ENCODE measurements at regions not wholly inside any gene's neighbourhood (a gene's known extent, or its start where the extent isn't known, plus 50 kb on each side); places are given as distances from the start of the nearest gene placed in this dataset.

DNA sequence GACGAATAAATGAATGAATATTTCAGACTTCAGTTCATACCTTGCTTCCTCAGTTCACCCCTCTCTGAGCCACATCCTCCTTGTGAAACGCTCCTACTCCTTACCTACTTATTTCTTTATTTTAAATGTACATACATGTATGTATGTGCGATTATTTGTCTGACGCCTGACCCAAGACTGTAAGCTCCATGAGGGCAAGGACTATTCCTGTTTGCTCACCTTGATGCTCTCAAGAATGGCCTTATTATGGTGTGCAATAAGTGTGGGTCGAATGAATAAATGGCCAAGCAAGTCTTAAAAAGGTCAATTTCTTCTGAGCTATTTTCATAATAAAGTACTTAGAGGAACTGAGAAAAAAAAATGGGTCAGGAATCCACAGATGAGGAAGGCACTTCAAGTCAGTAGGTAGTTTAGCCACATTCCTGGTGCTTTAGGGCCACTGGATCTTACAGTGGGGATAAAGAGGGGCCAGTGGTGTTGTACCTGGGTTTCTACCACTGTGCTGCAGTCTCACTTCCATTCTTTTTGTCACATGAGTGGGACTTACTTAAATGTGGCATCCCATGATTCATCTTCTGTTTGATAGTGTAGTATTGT lies 74.7 kb downstream of the SDC1 start:
- no peak for TF ChIP-seq POLR2A (IDR thresholded peaks at IDR 0.05)
- TF ChIP-seq, protein P1, sequence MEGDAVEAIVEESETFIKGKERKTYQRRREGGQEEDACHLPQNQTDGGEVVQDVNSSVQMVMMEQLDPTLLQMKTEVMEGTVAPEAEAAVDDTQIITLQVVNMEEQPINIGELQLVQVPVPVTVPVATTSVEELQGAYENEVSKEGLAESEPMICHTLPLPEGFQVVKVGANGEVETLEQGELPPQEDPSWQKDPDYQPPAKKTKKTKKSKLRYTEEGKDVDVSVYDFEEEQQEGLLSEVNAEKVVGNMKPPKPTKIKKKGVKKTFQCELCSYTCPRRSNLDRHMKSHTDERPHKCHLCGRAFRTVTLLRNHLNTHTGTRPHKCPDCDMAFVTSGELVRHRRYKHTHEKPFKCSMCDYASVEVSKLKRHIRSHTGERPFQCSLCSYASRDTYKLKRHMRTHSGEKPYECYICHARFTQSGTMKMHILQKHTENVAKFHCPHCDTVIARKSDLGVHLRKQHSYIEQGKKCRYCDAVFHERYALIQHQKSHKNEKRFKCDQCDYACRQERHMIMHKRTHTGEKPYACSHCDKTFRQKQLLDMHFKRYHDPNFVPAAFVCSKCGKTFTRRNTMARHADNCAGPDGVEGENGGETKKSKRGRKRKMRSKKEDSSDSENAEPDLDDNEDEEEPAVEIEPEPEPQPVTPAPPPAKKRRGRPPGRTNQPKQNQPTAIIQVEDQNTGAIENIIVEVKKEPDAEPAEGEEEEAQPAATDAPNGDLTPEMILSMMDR (IDR thresholded peaks at IDR 0.05): no peak
- intact Hi-C loops (cut with DNase I): no loop called here
- H3K9me3 ChIP-seq: no peaks in the 10 kb centered on the region
- ATAC-seq: no peak
- no peak for DNase-seq
- H3K36me3 ChIP-seq: no peaks in the 10 kb centered on the region
- no peak overlapping the region for H3K27ac ChIP-seq
- H3K4me1 ChIP-seq: no peaks in the 10 kb centered on the region
- 79% methylated on average over 5 of the region's 5 CpGs for WGBS (ENCODE audit: insufficient coverage, low coverage, low lambda C conversion rate, missing lambda C conversion rate)
- H3K27me3 ChIP-seq: no peaks in the 10 kb centered on the region
- no peak overlapping the region for H3K4me3 ChIP-seq

DNA sequence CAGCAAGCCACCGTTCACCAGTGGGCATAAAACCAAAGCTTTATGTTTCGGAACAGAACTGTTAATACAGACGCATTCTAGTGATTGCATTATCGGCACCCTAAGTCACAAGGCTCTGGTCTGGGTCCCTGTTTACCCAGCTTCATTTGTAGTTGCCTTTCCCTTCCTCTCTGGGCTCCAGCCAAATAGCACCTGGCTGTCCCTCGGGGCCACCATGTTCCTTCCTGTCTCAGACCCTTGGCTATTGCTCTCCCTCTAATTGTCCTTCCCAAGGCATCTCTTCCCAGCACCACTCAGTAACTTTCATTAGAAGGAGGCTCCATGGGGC lies 75.3 kb downstream of the SDC1 start:
- no peak overlapping the region for H3K27ac ChIP-seq
- no peaks in the 10 kb centered on the region for H3K36me3 ChIP-seq
- no peak for DNase-seq
- no peaks in the 10 kb centered on the region for H3K27me3 ChIP-seq
- H3K4me3 ChIP-seq: no peak overlapping the region
- intact Hi-C loops (cut with DNase I): loop anchor here in 1 of 2 donors (5.0 kb wide), 1 partner anchor 33 kb away; no protein-coding TSS in a partner anchor
- no peak for ATAC-seq
- no peaks in the 10 kb centered on the region for H3K4me1 ChIP-seq
- TF ChIP-seq, protein P1 (IDR thresholded peaks at IDR 0.05): no peak
- no peak for TF ChIP-seq POLR2A (IDR thresholded peaks at IDR 0.05)
- 50% methylated on average over 1 of the region's 5 CpGs for WGBS (ENCODE audit: insufficient coverage, low coverage, low lambda C conversion rate, missing lambda C conversion rate)
- no peaks in the 10 kb centered on the region for H3K9me3 ChIP-seq

DNA sequence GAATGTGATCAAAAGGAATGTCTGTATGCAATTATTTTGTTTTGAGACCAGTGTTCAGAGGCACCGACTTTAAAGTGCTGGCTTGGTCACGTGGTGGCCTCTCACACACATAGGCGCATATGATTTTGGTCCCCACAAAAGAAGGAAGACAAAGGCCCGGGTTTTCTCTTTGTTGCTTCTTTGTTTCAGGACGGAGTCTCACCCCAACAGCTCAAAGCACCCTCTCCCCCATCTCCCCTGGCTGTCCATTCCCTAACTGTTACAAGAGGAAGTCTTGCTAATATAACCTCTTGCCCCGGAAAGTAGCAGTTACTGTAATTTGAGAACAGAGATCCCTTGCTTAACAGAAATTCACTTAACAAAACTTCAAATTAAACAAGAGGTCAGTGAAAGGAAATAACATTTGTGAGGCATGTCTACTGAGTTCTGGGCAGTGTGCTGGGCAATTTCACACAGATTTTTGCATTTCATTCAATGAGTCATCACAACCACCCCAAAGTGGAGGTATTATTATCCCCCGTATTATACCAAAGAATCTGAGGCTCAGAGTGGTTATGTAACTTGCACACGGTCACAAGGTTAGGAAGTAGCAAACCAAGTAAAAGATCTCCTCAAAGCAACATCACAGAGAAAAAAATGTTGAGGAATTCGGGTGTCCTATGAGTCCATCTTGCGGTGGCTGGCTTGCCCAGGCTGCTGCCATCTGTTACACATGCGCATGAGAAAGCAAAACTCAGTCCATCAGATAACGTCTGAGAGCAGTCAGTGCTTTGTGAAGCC lies 75.8 kb downstream of the SDC1 start:
- Histone ChIP-seq H3K9me3 (no peaks in the 10 kb centered on the region), H3K36me3 (no peaks in the 10 kb centered on the region), H3K27me3 (no peaks in the 10 kb centered on the region), H3K4me3 (no peak overlapping the region), H3K4me1 (no peaks in the 10 kb centered on the region), H3K27ac (no peak overlapping the region)
- TF ChIP-seq, protein P1 (IDR thresholded peaks at IDR 0.05): no peak
- no peak for TF ChIP-seq POLR2A (IDR thresholded peaks at IDR 0.05)
- WGBS (ENCODE audit: insufficient coverage, low coverage, low lambda C conversion rate, missing lambda C conversion rate): 59% methylated on average over 10 of the region's 12 CpGs
- no peak for DNase-seq
- intact Hi-C loops (cut with DNase I): loop anchor here in 1 of 2 donors (5.0 kb wide), 1 partner anchor 33 kb away; no protein-coding TSS in a partner anchor
- ATAC-seq: peak; percentile 27 to 36 (median 32)

DNA sequence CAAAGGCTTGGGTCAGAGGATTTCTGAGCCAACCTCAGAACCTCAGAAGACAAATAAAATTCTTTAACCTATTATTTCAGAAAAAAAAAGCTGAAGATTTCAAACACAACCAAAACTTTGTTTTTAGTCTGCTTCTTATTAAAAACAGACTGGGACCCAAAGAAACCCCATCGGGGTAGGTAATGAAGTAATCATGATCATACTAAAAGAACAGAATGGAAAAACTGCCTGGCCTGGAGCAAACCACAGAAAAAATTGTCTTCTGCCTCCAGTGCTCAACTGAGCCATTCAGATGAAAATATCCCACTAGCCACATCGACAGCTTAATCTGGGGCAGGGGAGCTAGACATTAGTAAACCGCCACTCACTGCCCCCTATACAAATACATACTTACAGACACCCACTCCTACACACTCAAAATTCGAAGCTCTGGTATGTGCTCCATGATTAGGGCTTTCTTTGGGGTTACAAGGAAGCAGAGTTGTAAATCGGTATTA lies 76.5 kb downstream of the SDC1 start:
- Histone ChIP-seq H3K27ac (no peak overlapping the region), H3K9me3 (no peaks in the 10 kb centered on the region), H3K27me3 (no peaks in the 10 kb centered on the region), H3K4me3 (no peak overlapping the region), H3K4me1 (no peaks in the 10 kb centered on the region), H3K36me3 (no peaks in the 10 kb centered on the region)
- DNase-seq: no peak
- 76% methylated on average over 5 of the region's 5 CpGs for WGBS (ENCODE audit: insufficient coverage, low coverage, low lambda C conversion rate, missing lambda C conversion rate)
- TF ChIP-seq, protein P1 (IDR thresholded peaks at IDR 0.05): no peak
- no peak for TF ChIP-seq POLR2A (IDR thresholded peaks at IDR 0.05)
- intact Hi-C loops (cut with DNase I): loop anchor here in 1 of 2 donors (5.0 kb wide), 1 partner anchor 34 kb away; no protein-coding TSS in a partner anchor
- no peak for ATAC-seq
